Astrocyte (in vitro differentiated cells and primary cell): ENCODE measurements at regions not wholly inside any gene's neighbourhood (a gene's known extent, or its start where the extent isn't known, plus 50 kb on each side); places are given as distances from the start of the nearest gene placed in this dataset.

Experiments
- DNase-seq: peaks from one replicate; pipeline ENCODE4 v3.0.0-alpha.2; 2010; ENCODE audit warnings: low read depth
- FAIRE-seq: peaks from 2 replicates; lab custom pipeline; 2011; peaks lifted over from hg19 to GRCh38; lab: Jason Lieb, UNC
- H2AFZ ChIP-seq: 2 replicates; pipeline ENCODE4 v1.6.0; 2012; ENCODE audit warnings: low read depth, low read length, inconsistent platforms
- H3K27ac ChIP-seq: 2 replicates; pipeline ENCODE4 v1.5.1; 2011; ENCODE audit warnings: low read depth, low read length, inconsistent platforms
- H3K27me3 ChIP-seq: 2 replicates; pipeline ENCODE4 v1.6.0; 2011; ENCODE audit warnings: low read length, inconsistent platforms; ENCODE audit not compliant: insufficient read depth
- H3K36me3 ChIP-seq: 2 replicates; pipeline ENCODE4 v1.5.1; 2011; ENCODE audit warnings: low read length, inconsistent platforms; ENCODE audit not compliant: insufficient read depth
- H3K4me1 ChIP-seq: 2 replicates; pipeline ENCODE4 v1.5.1; 2011; ENCODE audit warnings: low read length, inconsistent platforms; ENCODE audit not compliant: insufficient read depth
- H3K4me2 ChIP-seq: 2 replicates; pipeline ENCODE4 v1.6.0; 2012; ENCODE audit warnings: low read length, inconsistent platforms
- H3K4me3 ChIP-seq: 2 replicates; pipeline ENCODE4 v1.5.1; 2011; ENCODE audit warnings: low read depth, mild to moderate bottlenecking, low read length, inconsistent platforms; ENCODE audit not compliant: insufficient read depth
- H3K79me2 ChIP-seq: 2 replicates; pipeline ENCODE4 v1.6.0; 2012; ENCODE audit warnings: mild to moderate bottlenecking, low read length, inconsistent platforms; ENCODE audit not compliant: insufficient read depth
- H3K9ac ChIP-seq: 2 replicates; pipeline ENCODE4 v1.6.0; 2012; ENCODE audit warnings: mild to moderate bottlenecking, low read length, inconsistent platforms
- H3K9me3 ChIP-seq: 2 replicates; pipeline ENCODE4 v1.5.1; 2012; ENCODE audit warnings: low read depth, mild to moderate bottlenecking, low read length, inconsistent platforms; ENCODE audit not compliant: insufficient read depth
- H4K20me1 ChIP-seq: 2 replicates; pipeline ENCODE4 v1.6.0; 2012; ENCODE audit warnings: low read length, inconsistent platforms; ENCODE audit not compliant: insufficient read depth
- H3K27ac Mint-ChIP-seq: one replicate; pipeline ENCODE4 v1.8.0; 2021; ENCODE audit warnings: mild to moderate bottlenecking, mixed read lengths; ENCODE audit not compliant: unreplicated experiment
- H3K27me3 Mint-ChIP-seq: one replicate; pipeline ENCODE4 v1.8.0; 2021; ENCODE audit warnings: low read depth, mixed read lengths; ENCODE audit not compliant: unreplicated experiment
- H3K36me3 Mint-ChIP-seq: one replicate; pipeline ENCODE4 v1.8.0; 2021; ENCODE audit warnings: low read depth, mixed read lengths; ENCODE audit not compliant: unreplicated experiment
- H3K4me1 Mint-ChIP-seq: one replicate; pipeline ENCODE4 v1.8.0; 2021; ENCODE audit warnings: low read depth, mixed read lengths; ENCODE audit not compliant: unreplicated experiment
- H3K4me3 Mint-ChIP-seq: one replicate; pipeline ENCODE4 v1.8.0; 2021; ENCODE audit warnings: mild to moderate bottlenecking, moderate library complexity, mixed read lengths; ENCODE audit not compliant: unreplicated experiment
- H3K9me3 Mint-ChIP-seq: one replicate; pipeline ENCODE4 v1.8.0; 2021; ENCODE audit warnings: mild to moderate bottlenecking, mixed read lengths; ENCODE audit not compliant: unreplicated experiment
- EZH2 ChIP-seq: IDR thresholded peaks from 2 replicates; pipeline ENCODE4 v1.6.1; 2012; ENCODE audit warnings: mild to moderate bottlenecking, low read length, inconsistent platforms; ENCODE audit not compliant: insufficient read depth
- TF ChIP-seq, protein P1 (sequence below): IDR thresholded peaks from 2 replicates; pipeline ENCODE4 v1.5.1; 2011; ENCODE audit warnings: low read depth, mild to moderate bottlenecking, inconsistent platforms, low read length, moderate library complexity; ENCODE audit not compliant: insufficient read depth

DNA sequence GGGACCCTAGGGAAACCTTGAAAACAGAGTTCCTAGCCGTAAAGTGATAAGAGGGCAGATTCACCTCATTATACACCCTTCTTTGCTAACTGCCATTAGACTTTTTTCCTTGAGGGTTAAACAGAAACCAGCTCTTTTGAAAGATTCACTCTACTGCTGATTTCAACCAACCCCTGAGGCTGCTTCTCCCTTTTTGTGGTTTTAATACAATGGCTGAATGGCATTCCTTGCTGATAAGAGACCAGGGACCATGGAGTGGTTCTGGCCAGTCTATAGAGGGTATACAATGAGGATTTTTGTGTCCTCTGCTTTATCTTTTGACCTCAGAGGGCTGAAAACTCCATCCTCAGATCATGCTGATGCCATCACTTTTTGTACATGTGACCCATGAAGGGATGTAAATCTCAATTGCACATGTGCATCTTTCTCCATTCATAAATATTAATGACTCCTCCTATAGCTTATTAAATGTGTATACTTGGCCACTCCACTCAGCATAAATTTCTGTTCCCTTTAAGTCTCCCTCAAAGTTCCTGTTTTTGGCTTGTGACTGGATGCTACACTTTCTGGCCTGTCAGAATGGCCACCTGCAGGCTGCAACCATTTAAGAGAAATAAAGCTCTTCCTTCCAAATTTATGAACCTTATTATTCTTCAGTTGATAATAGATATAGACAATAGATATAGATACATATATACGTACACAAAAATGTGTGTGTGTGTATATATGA, 233.8 kb upstream of the SEL1L start:
- H3K4me3 Mint-ChIP-seq, result no peak overlapping the region
- no peaks in the 10 kb centered on the region for H3K27me3 Mint-ChIP-seq
- no peaks in the 10 kb centered on the region for H3K4me1 ChIP-seq
- H3K4me1 Mint-ChIP-seq, result no peaks in the 10 kb centered on the region
- FAIRE-seq (no peak), DNase-seq (no peak)
- H3K9me3 Mint-ChIP-seq, result peaks cover 6% of the 10 kb centered on the region
- H3K79me2 ChIP-seq, result no peaks in the 10 kb centered on the region
- H3K9me3 ChIP-seq, result no peaks in the 10 kb centered on the region
- no peak for TF ChIP-seq EZH2
- TF ChIP-seq, protein P1, sequence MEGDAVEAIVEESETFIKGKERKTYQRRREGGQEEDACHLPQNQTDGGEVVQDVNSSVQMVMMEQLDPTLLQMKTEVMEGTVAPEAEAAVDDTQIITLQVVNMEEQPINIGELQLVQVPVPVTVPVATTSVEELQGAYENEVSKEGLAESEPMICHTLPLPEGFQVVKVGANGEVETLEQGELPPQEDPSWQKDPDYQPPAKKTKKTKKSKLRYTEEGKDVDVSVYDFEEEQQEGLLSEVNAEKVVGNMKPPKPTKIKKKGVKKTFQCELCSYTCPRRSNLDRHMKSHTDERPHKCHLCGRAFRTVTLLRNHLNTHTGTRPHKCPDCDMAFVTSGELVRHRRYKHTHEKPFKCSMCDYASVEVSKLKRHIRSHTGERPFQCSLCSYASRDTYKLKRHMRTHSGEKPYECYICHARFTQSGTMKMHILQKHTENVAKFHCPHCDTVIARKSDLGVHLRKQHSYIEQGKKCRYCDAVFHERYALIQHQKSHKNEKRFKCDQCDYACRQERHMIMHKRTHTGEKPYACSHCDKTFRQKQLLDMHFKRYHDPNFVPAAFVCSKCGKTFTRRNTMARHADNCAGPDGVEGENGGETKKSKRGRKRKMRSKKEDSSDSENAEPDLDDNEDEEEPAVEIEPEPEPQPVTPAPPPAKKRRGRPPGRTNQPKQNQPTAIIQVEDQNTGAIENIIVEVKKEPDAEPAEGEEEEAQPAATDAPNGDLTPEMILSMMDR, result no peak
- no peaks in the 10 kb centered on the region for H3K36me3 Mint-ChIP-seq
- H3K4me2 ChIP-seq, result no peak overlapping the region
- no peak overlapping the region for H2AFZ ChIP-seq
- no peaks in the 10 kb centered on the region for H3K36me3 ChIP-seq
- no peak overlapping the region for H3K27ac Mint-ChIP-seq
- no peak overlapping the region for H3K9ac ChIP-seq
- no peaks in the 10 kb centered on the region for H3K27me3 ChIP-seq
- H3K27ac ChIP-seq, result no peak overlapping the region
- H4K20me1 ChIP-seq, result no peaks in the 10 kb centered on the region
- H3K4me3 ChIP-seq, result no peak overlapping the region

DNA sequence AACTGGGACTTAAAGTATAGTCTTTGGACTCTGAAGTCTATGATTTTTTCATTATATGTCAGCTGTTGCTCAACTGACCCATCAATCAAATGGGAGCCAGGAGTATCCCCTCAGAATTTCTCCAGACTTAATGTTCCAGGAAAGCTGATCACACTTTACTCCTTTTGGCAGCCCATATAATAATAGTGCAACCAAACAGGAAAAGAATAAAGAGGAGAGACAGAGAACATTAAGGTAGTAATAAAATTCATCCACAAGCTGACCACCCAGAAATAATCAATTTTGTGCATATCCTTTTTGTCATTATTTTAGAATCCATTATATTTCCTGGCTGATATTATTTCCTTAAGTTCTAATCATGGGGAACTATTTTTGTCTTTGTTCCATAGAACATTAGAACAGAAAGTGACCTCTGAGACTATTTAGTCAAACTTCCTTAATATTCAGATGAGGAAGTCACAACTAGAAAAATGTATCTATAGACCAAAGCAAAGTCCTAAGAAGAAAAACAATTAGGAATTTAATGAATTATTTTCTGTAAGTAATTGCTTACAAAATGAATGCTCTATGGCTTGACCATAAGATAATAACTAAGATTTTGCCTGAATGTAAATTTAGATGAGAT, 238.1 kb upstream of the SEL1L start:
- Histone ChIP-seq H4K20me1 (no peaks in the 10 kb centered on the region), H3K9ac (no peak overlapping the region), H3K79me2 (no peaks in the 10 kb centered on the region), H3K27ac (no peak overlapping the region), H3K4me1 (no peaks in the 10 kb centered on the region), H3K36me3 (no peaks in the 10 kb centered on the region), H3K27me3 (no peaks in the 10 kb centered on the region), H2AFZ (no peak overlapping the region), H3K4me3 (no peak overlapping the region), H3K4me2 (no peak overlapping the region), H3K9me3 (no peaks in the 10 kb centered on the region)
- DNase-seq, result no peak
- no peak for FAIRE-seq
- Mint-ChIP-seq H3K4me3 (no peak overlapping the region), H3K27ac (no peak overlapping the region), H3K36me3 (no peaks in the 10 kb centered on the region), H3K4me1 (no peaks in the 10 kb centered on the region), H3K27me3 (no peaks in the 10 kb centered on the region), H3K9me3 (peaks cover 6% of the 10 kb centered on the region)
- TF ChIP-seq EZH2, result no peak
- TF ChIP-seq, protein P1, result no peak

DNA sequence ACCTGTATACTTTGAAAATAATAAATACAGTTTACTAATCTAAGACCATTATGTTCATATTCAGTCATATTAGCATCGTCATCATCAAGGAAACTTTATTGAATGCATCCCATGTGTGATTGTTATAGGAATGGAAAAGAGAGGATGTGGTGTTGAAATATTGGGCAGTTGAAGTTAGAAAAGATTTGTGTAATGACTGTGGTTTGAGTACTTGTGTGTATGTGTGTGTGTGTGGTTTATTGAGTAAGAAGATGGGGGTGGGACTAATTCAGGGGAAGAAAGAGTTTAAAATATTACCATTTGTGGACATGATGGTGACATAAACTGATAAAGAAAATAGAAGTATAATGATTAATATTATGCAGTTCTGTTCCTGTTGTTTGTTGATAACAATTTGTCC, 238.7 kb upstream of the SEL1L start:
- Histone ChIP-seq H3K4me3 (no peak overlapping the region), H3K9ac (no peak overlapping the region), H3K79me2 (no peaks in the 10 kb centered on the region), H3K36me3 (no peaks in the 10 kb centered on the region), H3K9me3 (no peaks in the 10 kb centered on the region), H3K27me3 (no peaks in the 10 kb centered on the region), H3K4me2 (no peak overlapping the region), H2AFZ (no peak overlapping the region), H3K27ac (no peak overlapping the region), H4K20me1 (no peaks in the 10 kb centered on the region), H3K4me1 (no peaks in the 10 kb centered on the region)
- DNase-seq (no peak), FAIRE-seq (no peak)
- Mint-ChIP-seq H3K27me3 (no peaks in the 10 kb centered on the region), H3K4me1 (no peaks in the 10 kb centered on the region), H3K4me3 (no peak overlapping the region), H3K9me3 (peaks cover 6% of the 10 kb centered on the region), H3K27ac (no peak overlapping the region), H3K36me3 (no peaks in the 10 kb centered on the region)
- TF ChIP-seq, protein P1, result no peak
- no peak for TF ChIP-seq EZH2
